HG03432 (cell line): ENCODE measurements at regions not wholly inside any gene's neighbourhood (a gene's known extent, or its start where the extent isn't known, plus 50 kb on each side); places are given as distances from the start of the nearest gene placed in this dataset.

Experiments
- ATAC-seq: cut with Tn5 transposase; IDR thresholded peaks from one replicate; pipeline ENCODE4 v1.9.1; 2021; ENCODE audit warnings: mild to moderate bottlenecking, moderate library complexity; ENCODE audit not compliant: unreplicated experiment

DNA sequence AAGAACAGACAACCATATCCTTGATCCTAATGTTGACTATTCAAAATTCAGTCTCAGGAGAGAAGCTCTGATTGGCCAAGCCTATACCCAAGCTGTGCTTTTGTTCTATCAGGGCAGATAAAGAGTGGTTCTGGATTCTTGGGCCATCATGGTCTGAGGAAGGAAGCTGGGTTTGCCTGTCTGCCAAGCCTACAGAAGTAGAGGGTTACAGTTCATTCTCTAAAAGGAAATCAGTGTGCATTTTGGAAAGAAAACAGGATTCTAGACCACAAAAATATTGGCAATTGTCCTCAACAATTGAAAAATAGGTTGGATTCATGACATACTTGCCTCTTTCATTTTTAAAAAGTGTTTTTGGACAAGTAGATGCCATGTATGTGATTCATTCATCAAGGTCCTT, 145.4 kb upstream of the BMP2 start:
- ATAC-seq = no peak

DNA sequence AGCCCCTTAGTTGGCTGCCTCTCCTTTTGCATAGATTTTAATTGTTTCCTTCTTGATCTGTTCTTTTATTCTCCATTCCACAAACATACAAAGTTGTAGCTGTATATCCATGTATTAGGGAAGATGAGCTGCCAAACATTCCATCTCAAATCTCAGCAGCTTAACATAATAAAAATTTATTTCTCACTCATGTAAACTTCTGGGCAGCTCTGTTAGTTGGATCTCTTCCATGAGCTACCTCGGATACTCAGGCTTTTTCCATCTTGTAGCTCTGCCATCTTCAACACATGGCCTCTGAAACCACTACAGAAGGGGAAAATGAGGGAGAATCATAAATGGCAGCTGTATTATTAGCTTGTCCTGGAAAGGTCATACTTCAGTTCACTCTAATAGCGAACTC, 149.4 kb upstream of the BMP2 start:
- ATAC-seq = no peak

DNA sequence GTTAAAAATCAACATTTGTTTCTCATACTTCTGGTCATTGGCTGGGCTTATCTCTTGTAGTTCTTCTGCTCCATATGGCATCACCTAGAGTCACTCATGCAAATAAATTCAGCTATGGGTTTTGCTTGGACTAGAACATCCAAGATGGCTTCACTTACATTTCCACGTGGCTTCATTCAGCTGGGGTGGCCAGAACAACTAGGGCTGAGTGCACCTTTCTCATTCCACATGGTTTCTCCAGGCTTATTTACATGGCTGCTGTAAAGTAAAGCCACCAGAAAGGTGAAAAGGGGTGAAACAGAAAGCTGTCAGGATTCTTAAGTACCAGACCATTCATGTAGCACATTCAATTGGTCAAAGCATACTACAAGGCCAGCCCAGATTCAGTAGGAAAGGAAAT, 151.1 kb upstream of the BMP2 start:
- ATAC-seq = no peak

DNA sequence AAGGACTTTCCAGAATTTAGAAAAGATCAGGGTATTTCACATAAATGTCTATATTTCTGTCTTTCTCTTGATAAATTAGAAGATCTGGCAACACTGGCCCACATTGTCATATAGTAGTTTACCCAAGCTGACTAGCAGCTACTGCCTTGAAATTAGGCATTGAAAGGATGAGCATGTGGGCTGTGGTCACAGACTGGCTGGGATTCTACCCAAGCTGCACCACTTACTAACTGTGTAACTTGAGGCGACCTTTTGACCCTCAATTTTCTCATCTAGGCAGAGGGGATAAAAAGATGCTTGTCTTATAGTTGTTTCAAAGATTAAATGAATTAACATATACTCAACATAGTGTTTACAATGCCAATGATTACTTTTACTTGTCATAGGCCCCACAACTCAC, 152.7 kb upstream of the BMP2 start:
- ATAC-seq = peak; percentile 38

DNA sequence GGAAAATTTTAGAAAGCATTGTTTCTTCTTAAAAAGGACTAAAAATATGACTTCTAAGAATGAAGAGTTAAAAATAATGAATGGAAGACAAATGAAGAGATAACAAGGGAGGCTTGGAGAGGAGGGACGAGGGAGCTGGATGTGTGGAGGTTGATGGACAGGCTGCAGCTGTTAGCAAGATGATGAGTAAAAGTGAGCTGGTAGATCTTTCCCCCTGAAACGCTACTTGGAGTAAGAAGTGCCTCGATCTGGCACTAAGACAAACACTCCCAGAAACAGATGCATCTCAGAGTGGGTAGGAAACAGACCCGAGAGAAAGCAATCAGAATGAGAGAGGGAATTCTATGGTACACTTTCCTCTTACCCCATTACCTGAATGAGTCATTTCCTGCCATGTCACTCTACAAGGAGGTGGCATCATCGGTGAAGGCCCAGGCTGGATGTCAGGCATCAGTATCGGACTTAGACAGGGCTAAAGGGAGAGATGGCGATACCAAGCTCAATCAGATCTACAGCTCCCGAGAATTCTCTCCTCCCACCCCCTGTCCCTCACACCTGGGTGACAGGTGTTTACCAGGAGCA, 154.1 kb upstream of the BMP2 start:
- ATAC-seq = peak; percentile 86

DNA sequence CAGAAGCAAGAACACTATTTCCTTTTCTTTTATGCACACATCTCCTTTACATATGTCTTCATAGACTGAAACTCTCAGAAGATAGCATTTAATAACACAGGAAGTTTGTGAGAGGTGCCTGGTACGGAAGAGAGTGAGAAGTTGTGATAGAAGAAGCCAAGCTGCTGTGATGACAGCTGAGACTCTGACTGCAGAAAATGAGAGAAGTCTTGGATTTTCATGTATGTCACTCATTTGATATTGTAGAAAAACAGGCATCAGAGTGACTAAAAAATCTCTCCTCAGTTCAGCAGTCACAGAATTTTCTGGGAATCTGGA, 154.9 kb upstream of the BMP2 start:
- no peak for ATAC-seq

DNA sequence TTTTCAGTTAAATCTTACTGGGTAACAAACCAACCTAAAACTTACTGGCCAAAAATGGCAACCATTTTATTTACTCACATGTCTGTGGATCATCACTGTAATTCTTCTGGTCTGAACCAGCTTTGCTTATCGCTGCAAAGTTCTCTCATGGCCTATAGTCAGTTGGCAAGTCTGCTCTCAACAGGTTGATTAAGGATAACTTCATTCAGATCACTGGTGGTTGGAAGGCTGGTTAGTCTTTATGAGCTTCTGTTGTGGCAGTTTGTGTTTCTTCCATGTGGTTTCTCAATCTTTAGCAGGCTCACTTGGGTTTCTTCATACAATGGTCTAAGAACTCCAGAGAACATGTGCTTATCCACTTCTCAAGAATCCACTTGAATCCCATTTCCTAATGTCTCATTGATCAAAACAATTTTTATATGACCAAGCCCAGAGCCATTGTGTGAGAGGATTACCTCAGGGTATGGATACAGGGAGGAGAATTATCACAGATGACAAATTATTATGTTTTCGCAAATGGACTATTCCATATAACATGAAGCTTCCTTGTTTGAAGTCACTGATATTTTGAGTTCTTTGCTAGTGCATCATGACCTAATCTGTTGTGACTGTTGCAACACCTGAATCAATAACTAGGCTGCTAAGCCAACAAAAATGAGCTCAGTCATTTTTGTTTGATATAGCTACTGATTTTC, 155.4 kb upstream of the BMP2 start:
- ATAC-seq = no peak

DNA sequence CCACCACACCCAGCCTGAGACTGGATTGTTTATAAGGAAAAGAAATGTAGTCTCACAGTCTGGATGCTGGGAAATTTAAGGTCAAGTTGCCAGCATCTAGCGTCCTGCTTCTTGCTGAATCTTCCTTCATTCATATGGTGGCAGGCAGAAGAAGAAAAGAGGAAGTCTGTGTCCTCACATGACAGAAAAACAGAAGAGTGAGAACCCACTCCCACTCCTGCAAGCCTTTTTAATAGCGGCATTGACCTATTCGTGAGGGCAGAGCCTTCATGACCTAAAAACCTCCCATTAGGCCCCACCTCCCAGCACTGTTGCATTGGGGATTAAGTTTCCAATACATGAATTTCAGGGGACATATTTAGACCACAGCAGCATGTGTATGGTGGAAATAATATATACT, 160.8 kb upstream of the BMP2 start:
- no peak for ATAC-seq

DNA sequence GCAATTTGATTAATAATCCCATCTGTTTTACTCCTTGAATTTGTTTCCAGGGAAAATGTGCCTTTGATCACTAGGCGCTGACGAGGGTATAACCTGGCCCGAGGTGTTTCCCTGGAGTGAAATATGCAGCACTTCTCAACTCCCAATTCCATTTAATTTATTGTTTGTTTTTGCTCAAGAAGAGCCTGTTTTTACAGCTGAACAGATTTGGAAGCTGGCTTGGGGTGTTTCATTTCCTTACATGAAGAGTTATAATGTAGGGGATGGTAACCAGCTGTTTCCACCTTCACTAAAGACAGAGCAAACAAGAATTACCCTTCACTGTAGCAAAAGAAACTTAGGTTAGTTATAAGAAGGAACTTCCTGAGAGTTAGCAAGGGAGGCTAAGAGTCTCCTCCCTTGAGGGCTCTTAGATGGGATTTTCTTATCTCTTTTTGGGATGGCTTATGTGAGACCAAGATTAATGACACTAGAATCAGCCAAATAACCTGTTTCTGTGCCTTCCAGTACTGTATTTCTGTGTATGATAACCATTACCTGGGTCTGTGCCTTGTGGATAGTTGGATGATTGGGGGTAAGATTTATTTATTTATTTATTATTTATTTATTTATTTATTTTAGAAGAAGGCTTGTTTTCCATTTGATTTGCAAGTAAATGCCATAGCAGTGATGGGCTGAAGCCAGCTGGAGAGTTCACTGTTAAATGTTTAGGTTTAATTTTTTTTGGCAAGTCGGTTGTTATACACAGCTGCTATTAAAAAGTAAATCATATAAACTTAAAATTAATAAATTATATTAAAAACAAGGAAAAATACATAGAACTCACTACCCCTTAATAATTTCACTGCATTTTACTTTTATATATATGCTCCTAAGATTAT, 162.2 kb upstream of the BMP2 start:
- no peak for ATAC-seq

DNA sequence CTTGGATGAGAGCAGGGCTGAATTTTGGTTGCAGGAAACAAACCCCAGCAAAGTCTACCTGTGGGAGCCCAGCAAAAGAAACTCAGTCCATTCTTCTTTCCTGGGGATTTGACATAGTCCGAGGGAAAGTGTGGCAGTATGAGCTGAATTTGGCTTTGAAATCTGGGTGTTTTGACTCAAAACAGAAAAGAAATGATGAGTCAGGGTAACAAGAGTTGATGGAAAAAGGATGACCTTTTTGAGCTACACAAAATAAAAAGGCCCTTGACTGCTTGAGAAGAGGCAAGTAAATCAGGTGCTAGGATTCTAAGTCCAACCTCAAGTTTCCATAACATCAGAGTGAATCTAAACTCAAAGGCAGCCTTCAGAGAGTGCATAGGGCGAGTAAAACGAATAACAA, 163.3 kb upstream of the BMP2 start:
- no peak for ATAC-seq

DNA sequence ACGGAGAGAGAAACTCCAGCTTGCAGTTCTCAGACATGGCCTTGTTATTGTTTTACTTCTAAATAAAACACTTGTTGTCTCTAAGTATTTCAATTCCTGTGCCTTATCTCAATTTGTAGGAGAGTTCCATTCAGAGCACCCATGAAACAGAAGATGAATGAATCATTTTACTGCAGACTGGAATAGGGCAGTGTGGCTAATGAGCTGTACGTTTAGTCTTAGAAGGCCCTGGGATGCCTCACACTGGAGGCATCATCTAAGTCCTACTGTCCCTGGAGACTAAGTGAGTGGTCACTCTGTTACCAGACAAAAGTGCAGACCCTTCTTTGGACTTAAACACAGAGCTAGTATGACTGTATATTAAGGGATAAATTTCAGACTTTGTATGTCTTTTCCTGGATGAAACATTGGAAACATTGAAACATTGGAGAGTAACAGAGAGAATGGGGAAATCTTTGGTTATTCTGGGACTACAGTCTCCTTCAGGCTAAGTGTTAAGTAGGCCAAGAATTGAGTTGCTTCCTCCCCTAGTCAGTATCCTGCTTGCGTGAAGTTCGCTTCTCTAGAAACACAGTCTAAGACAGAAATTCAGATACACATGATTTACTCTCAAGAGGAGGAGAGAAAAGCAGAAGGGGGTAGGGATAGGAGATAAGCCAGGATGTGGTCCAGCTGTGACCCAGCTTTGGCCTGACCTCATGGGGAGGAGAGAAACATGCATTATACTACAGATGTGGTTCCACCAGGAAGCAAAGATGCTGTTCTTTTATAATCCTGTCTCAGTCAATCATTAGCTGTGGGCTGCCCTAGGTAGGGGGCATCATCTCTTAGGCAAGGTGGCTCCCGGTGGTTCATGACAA, 167.4 kb upstream of the BMP2 start:
- no peak for ATAC-seq

DNA sequence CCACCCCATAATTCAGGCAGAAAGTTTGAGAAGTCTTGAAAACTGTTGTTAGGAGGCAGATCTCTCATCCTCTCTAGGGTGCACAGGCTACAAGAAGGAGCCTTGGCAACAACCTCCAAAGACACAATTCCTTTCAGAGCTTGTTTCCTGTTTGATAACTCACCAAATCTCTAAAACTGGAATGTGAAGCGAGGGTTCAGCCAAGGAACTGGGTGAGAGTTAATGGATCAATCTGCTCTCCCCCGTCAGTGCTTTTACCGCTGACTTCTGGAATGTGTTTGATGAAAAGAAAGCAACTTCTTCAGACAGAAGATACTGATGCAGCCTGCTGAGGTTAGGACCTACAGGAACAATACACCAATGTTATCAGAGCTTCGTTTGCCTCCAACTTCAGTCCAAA, 171.8 kb upstream of the BMP2 start:
- ATAC-seq = no peak

DNA sequence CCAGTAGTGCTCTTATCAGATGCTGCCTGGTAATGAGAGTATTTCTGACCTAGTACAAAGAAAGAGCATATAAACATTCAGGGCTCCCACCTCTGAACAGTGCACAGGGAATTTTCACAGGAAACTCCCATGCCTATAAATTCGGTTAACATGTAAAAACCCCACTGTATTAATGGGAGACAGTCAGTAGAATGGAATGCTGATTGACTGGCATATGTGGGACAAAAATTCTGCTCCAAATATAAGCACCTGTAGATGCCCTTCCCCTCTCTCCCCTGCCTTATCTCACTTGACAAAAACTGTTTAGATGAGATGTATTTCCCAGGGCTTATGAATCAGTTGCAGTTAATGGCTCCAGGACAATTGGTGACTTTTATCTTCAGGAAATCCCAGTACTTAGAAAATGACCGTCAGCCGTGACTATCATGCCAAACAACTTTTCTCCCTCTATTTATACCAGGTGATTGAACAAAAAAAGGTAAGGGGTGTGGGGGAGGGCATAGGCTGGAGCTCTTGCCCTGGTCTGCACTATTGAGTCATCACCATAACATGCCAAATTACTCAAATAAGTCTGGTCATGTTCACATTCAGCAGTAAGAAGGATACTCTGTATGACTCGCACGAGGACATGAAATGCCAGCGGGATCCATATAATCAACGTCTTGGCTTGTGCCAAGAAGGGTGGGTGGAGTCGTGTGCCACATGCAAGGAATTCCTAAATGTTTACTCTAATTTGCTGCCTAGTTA, 176.4 kb upstream of the BMP2 start:
- no peak for ATAC-seq

DNA sequence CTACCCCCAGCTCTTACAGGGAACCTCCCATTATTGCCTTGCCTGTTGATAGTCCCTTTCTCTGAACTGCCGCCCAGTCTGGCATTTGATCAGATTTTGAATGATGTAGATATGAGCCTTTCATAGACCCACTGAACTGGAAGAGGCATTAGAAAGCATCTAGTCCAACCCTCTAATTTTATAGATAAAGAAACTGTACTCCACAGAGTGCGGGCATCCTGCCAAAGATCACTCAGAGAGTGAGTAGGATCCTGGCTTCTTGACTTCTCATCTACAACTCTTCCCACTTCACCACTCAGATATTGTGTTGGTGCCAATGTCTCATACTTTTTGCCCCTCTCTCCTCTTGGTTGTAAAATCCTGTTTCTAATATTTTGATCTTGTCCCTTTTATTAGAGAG, 179.2 kb upstream of the BMP2 start:
- no peak for ATAC-seq

DNA sequence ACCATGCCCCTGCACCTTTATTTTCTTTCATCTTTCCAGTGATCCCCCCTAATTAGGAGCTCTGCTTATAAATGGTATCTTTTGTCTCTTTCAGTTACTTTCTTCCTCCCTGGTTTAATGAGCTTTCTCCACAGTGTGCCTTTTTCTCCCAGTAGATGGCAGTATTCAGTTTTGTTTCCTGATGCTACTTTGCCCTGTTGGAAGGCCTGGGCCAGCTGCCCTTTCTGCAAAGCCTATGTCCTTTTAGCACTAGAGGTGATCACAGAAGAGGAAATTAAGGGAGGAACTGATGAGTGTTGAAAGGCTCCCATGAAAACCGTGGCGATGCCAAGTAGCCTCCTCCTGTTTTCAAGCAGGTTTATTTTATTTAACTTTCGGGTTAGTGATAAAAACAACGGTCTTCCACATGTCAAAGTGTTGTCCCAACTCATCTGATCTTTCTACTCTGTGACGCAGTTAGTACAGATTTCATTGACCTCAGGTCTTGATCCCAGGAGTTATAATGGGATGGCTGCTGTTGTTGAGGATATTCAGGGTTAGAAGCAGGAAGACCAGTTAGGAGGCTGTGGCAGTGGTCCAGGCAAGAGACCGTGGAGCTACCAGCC, 184.2 kb upstream of the BMP2 start:
- ATAC-seq = peak; percentile 84

DNA sequence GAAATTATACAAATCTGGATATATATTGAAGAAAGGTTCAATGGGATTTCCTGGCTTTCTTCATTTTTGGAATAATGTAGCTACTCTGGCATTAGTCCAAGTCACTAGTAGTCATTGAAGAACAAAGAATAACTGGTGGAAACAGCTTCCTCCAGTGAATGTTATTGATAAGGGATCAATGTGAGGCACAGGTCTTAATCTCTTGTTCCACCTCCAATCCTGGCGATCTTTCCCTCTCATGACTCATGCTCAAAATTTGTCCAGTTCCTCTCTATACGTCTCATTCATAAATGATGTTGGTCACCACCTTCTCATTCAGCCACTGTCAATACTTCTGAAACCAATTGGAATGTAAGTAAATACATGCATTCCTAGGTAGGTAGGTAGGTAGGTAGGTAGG, 185.0 kb upstream of the BMP2 start:
- no peak for ATAC-seq

DNA sequence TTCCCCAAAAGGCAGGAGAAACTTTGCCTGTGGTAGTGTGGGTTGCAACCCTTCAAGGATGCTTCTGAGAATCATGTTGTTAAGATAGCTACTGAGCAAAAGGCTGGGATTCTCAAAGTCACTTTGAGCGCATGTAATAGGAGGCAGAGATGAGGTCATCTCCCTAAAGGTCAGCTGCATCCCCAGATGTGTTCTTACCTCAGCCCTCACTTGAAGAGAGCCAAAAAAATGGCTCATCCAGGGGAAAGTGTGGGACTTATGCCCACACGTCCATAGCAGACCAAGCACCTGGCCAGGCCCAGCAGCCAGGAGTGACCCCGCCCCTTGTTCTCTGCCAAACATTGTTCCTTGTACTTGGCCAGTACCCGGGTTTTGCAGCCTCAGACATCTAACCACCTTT, 187.0 kb upstream of the BMP2 start:
- no peak for ATAC-seq

DNA sequence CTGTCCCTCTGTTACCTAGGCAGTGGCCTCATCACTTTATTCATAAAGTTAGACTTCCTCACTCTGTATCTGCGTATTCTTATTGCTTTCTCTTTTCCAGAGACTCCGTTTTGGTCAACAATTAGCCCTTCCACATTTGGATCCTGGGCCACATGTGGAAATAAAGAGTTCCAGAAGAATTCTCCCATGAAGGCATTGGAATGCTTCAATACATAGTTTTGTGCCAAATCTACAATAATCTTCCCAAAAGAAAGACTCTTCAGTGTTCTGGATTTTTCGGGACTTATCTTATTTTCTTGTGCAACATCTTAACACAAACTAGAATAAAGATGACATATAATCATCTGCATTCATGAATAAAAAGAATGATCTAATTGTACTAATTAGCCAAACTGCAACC, 187.7 kb upstream of the BMP2 start:
- ATAC-seq = no peak

DNA sequence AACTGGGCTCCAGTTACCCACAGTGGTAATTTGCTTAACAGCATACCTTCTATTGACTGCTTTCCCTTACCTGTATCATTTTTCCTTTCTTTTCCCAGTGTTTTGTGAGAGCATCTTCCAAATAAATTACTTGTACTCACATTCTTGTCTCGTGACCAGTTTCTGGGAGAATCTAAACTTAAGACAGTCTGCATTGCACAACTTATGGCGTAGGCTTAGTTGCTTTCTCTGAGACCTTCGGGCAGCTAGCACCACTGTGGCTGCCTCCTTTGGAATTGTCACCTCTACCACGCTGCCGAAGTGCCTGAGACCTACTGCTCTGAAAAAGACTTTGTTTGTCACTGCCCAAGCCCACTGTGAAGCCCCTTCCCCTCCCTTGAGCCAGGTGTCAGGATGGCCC, 188.1 kb upstream of the BMP2 start:
- no peak for ATAC-seq

DNA sequence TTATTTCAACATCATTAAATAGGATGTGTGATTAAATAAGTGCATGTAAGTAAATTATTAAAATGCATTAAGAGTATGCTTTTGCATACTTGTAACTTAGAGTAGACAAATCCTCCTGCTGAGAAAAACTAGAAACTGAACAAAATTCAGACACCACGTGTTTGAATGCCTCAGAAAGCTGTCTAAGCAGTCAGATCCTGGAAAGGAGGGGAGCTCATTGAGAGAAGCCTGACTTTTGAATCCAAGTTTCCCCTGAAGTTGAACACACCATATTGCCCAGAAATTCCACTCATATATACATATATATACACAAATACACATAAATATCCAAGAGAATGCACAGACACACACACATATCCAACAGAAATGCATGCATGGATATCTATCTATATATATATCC, 190.0 kb upstream of the BMP2 start:
- no peak for ATAC-seq
